Omental fat pad (tissue), 3 donors: ENCODE measurements at regions not wholly inside any gene's neighbourhood (a gene's known extent, or its start where the extent isn't known, plus 50 kb on each side); places are given as distances from the start of the nearest gene placed in this dataset.

Experiments used
- ATAC-seq: fragments of 150-250 bp; one replicate; pipeline ENCODE4 v1.9.1; 2016; ENCODE audit warnings: mild to moderate bottlenecking, moderate library complexity; ENCODE audit not compliant: low FRiP score
- DNase-seq: peaks from one replicate; pipeline ENCODE4 v3.0.0-alpha.2; 2019; ENCODE audit warnings: low spot score
- TF ChIP-seq, protein P1 (sequence below), 3 donors: fragments of 450-650 bp; IDR thresholded peaks; one replicate each; pipeline ENCODE4 v1.5.1; 2016 to 2017; ENCODE audit warnings: antibody characterized with exemption in 3 of 3, mild to moderate bottlenecking in 3 of 3, moderate library complexity in 2 of 3

DNA sequence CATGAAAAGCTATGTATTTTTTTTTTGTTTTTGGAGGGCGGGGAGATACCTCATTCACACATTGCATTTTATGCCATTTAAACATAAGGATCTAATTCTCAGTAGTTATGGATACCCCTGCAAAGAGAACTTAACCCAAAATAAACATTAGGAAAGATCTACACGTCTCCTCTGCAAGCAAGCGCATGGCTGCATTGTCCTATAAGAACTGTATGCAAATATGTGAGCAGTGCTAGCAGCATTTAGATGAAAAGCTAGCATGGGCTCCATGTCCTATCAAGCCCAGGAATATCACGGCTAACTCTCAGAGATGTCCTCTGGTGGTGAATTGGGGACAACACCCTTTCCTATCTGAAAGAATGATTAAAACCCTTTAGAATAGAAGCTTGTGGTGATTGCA, 292.8 kb downstream of the MEX3B start:
- DNase-seq (no peak), ATAC-seq (no peak)
- TF ChIP-seq, protein P1, sequence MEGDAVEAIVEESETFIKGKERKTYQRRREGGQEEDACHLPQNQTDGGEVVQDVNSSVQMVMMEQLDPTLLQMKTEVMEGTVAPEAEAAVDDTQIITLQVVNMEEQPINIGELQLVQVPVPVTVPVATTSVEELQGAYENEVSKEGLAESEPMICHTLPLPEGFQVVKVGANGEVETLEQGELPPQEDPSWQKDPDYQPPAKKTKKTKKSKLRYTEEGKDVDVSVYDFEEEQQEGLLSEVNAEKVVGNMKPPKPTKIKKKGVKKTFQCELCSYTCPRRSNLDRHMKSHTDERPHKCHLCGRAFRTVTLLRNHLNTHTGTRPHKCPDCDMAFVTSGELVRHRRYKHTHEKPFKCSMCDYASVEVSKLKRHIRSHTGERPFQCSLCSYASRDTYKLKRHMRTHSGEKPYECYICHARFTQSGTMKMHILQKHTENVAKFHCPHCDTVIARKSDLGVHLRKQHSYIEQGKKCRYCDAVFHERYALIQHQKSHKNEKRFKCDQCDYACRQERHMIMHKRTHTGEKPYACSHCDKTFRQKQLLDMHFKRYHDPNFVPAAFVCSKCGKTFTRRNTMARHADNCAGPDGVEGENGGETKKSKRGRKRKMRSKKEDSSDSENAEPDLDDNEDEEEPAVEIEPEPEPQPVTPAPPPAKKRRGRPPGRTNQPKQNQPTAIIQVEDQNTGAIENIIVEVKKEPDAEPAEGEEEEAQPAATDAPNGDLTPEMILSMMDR (IDR thresholded peaks at IDR 0.05) = no peak

DNA sequence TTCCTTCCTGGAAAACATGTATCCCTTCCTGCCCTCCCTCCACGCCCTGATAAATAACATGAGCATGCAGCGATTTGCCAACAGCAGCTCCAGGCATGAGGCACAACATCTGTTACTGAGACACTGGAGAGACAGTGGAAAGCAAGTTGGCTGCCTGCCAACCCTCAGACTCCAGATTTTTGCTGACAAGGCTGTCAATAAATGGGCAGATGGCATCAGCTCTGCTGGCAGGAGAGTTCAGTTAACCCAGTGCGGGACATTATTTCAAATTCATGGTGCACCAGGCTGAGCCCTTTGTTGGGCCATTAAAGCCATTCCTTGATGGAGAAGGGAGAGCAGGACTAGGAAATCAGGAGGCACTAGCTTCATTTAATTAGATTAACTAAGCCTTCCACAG, 293.3 kb downstream of the MEX3B start:
- ATAC-seq (peak; percentile 76), DNase-seq (peak; percentile 34)
- TF ChIP-seq, protein P1 (IDR thresholded peaks at IDR 0.05) = no peak

DNA sequence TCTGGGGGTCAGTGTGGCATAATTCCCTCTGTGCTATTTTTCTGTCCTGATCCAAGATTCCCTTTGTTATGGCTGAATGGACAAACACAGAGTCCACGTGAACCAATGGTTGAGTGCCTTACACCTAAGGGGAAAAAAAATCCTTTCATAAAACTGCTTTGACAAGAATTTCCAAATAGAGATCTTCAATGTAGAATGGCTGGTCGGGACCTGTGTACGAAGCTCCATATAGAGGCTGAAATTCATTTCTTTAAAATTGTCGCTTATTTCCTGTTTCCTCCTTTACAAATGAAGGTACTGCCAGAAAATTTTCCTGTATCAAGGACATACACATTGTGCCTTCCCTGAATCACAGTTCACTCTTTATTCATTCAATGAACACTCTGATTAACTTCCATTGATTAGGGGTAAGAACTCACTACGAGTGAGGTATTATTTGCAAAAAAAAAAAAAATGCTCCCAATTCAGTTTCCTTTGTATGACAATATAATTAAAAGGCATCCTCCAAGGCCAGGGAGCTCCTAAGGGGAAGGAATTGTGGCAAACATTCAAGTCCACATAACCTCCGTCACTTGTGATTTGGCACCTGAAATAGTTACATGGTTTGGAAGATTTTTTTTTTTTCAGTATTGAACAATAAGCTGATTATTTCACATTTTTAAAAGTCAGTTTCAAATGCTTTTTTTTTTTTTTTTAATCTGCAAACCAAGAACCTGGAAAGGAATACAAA, 293.8 kb downstream of the MEX3B start:
- DNase-seq (no peak), ATAC-seq (no peak)
- TF ChIP-seq, protein P1 (IDR thresholded peaks at IDR 0.05) = no peak

DNA sequence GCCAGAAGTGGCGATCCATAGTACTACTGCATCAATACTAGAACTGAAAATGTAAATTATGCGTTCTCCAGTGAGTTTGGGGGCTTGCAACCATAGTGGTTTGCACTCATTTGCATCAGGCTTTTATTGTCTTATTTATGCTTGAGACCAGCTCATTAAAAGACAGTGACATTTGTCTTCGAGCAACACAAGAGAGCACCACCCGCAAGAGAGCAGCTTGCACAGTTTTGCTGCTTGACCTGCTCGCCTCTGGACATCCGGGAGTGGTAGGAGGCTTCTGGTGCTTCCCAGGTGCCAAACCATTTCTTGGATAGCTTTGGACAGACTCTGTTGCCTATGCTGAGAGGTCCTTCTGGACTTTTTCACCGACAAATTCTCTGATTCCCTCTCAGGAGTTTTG, 294.6 kb downstream of the MEX3B start:
- DNase-seq (no peak), ATAC-seq (no peak)
- TF ChIP-seq, protein P1 (IDR thresholded peaks at IDR 0.05) = no peak

DNA sequence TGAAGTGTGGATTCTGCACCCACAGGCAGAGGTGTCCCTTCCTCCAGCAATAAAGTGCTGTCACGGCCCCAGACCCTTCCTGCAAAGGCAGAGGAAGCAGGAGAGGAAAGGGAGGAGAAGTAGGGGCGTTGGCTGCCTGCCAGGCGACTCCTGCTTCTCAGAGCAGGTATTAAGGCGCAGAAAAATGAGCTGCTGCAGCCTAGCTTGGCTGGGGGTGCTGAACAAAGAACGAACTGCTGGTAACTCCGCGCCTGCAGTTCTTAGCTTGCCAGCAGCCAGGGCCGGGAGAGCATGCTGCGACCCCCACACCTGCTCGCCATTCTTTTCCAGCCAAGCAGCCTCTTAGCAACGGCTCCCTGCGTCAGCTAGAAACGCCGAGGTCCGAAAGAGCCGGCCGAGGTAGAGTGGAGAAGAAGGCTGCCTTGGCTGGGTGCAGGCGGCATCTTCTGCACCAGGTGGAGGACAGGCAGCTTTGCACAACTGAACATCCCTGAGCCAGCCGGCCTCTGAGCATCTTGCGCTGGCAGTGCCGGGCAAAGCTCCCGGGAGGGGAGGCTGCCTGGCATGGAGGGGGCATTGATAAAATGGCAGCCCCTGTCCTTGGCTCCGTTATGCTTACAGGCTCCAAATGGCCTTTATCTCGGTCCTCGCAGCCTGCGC, 296.0 kb downstream of the MEX3B start:
- TF ChIP-seq, protein P1 (IDR thresholded peaks at IDR 0.05) = no peak
- ATAC-seq (no peak), DNase-seq (no peak)

DNA sequence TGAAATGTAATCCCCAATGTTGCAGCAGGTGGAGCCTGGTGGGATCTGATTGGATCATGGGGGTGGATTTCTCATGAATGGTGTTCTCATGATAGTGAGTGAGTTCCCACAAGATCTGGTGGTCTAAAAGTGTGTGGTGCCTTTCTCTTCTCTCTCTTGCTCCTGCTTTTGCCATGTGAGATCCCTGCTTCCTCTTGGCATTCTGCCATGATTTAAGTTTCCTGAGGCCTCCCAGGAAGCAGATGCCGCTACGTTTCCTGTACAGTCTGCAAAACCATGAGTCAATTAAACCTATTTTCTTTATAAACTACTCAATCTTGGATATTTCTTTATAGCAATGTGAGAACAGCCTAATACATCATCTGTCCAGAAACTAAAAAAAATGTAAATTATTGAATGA, 298.3 kb downstream of the MEX3B start:
- ATAC-seq = no peak
- TF ChIP-seq, protein P1 (IDR thresholded peaks at IDR 0.05) = no peak
- no peak for DNase-seq

DNA sequence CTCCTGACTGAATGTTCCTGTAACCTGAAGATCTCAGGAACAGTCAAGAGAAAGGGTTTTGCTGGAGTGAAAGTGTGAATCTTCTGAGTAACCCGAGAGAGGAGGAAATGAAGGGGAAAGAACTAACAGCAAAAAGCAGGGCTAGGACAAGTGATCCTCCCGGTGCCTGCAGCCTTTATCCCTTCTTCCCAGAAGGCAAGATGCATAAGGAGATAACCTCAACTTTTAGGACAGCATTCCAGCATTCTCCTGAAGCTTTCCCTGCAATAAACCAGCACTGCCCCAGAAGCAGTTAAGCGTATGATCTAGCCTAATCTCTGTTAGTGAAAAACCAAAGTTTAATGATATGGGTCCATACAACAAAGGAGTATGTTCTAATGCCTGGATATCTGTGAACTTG, 298.8 kb downstream of the MEX3B start:
- no peak for ATAC-seq
- no peak for DNase-seq
- TF ChIP-seq, protein P1 (IDR thresholded peaks at IDR 0.05) = no peak
